LNCAP (cell line): ENCODE measurements at regions not wholly inside any gene's neighbourhood (a gene's known extent, or its start where the extent isn't known, plus 50 kb on each side); places are given as distances from the start of the nearest gene placed in this dataset.

Experiments
- CTCF ChIP-seq: fragments of 450-650 bp; IDR thresholded peaks from 2 replicates; pipeline ENCODE4 v1.5.1; 2017; ENCODE audit warnings: mild to moderate bottlenecking

DNA sequence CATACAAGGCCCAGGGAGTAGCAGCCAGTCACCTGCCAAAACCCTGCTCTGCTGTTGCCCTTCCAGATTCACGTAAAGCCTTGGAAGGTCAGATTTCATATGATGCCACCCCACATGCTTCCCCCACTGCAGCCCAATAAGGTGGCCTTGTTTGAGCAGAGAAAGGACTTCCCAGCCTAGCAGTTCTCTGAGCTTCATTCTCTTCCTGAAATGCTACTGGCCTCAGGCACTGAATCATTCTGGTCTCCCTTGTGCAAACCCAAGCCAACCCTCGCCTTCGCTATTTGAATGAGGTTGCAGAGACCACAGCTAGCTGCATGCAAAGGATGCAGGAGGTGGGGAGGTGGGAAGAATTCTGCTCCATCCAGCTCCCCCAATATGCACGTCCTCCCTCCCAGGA is 60.3 kb upstream of the PLXNA4 start:
- no peak for TF ChIP-seq CTCF

- no peak for TF ChIP-seq CTCF
Observed at GRCh38 chr7:132635127-132635526, 58.9 kb upstream of the PLXNA4 start.

DNA sequence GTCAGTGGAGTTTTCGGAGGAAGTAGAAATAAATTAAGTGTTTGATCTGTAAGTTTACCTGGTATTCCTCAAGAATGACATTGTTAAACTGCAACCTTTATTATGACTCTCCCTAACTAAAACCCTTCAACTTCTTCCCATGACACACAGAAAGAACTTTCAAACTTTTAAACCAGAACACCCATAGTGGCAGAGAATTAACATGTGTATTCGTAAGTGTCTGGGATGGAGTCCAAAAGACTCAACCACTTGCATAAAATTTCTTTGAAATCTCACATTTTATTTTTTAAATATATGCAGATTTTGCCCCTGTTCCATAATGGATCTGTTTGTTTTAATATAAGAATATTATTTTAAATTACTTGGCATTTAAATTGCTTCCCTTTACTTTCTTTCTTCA is 54.6 kb upstream of the PLXNA4 start:
- TF ChIP-seq CTCF = no peak
